Mesodermal cell (in vitro differentiated cells): ENCODE measurements at regions not wholly inside any gene's neighbourhood (a gene's known extent, or its start where the extent isn't known, plus 50 kb on each side); places are given as distances from the start of the nearest gene placed in this dataset.

Source experiments
- H3K27ac ChIP-seq: 2 replicates; pipeline ENCODE4 v1.7.0; 2013; ENCODE audit warnings: mild to moderate bottlenecking, low read depth, low read length, moderate library complexity; ENCODE audit not compliant: severe bottlenecking
- H3K36me3 ChIP-seq: 2 replicates; pipeline ENCODE4 v1.7.1; 2013; ENCODE audit warnings: mild to moderate bottlenecking, low read length, moderate library complexity; ENCODE audit not compliant: control insufficient read depth, insufficient read depth
- H3K4me1 ChIP-seq: one replicate; pipeline ENCODE4 v1.7.1; 2013; ENCODE audit warnings: mild to moderate bottlenecking, low read length; ENCODE audit not compliant: insufficient read depth, control insufficient read depth, poor library complexity, severe bottlenecking
- H3K4me3 ChIP-seq: 2 replicates; pipeline ENCODE4 v1.7.0; 2013; ENCODE audit warnings: low read length, control low read depth, mild to moderate bottlenecking; ENCODE audit not compliant: insufficient read depth, poor library complexity, severe bottlenecking; ENCODE audit errors: extremely low read depth
- H3K9me3 ChIP-seq: 2 replicates; pipeline ENCODE4 v1.7.1; 2013; ENCODE audit warnings: mild to moderate bottlenecking, low read length, moderate library complexity; ENCODE audit not compliant: control insufficient read depth
- WGBS, 2 experiments: methylation state at CpG; one replicate each; pipeline ENCODE4 v1.1.5; 2013; ENCODE audit warnings: missing lambda C conversion rate in 2 of 2; ENCODE audit not compliant: insufficient coverage in 2 of 2; 5-methylcytosine and 5-hydroxymethylcytosine counted together

DNA sequence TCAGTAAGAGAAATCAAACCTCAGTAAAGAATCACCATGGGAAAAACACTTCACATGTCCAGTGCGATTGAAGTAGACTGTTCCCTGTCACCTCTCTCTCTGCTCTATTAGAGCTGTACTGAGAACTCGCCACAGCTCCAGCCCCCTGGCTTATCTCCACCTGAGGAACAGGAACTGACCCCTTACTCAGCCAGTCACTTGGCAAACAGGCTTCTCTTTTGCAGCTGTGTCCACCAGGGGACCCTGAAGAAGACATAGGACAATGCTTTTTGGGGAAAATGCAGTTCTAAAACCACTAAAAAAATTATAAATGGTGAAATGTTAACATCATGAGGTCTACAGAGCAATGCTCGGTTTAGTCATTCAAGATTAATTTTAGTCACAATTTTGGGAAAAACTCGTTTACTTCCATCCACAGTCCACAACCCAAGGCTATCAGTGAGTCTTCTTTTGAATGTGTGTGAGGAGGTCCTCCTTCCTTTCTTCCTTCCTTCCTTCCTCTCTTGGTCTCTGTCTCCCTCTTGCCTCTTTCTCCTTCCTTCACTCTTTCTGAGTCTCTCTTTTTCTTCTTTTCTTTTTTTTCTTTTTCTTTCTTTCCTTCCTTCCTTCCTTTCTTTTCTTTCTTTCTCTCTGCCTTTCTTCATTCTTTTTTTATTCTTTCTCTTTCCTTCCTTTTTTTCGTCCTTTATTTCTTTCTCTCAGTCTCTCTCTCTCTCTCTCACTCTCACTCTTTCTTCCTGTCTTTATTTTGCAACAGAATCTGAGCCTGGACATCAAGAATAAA is 1189.5 kb upstream of the TMEM132C start:
- Histone ChIP-seq H3K4me3 (no peak overlapping the region), H3K9me3 (no peaks in the 10 kb centered on the region), H3K36me3 (no peaks in the 10 kb centered on the region), H3K27ac (no peak overlapping the region), H3K4me1 (no peaks in the 10 kb centered on the region)
- 73 to 86% methylated on average over 2 of the region's 5 CpGs for WGBS, 2 experiments

DNA sequence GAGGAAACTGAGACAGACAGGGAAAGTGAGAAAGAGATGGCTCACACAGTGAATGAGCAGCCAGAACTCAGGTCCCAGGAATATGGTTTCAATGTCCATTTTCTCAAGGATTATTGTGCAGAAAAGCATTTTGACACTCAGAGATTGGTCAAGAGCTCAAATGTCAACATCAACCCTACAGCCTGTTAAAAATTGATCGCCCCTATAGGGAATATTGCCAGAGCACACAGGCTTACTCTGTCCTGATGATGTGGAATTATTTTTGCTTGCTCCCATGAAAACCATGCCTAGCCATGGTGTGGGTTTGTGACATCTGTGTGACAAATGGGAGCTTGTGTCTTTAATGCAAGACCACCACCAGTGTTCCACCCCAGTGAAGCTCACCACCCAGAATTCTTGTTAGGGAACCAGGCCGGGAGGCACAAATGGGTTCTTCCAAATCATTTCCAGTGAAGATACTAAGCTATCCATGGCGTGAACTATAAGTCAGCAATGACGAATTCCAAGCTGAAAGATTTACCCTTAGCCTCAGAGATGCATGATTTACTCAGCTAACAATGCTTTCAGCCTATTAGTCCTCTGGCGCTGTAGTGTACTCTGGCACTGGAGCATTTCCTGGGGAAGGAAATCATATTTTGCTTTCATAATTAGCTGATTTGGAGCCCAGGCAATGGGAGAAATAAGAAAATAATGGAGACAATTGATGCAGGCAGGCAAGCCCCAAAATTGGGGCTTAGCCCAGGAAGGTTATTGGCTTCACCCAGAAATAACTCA is 1188.2 kb upstream of the TMEM132C start:
- Histone ChIP-seq H3K4me1 (no peaks in the 10 kb centered on the region), H3K4me3 (no peak overlapping the region), H3K36me3 (no peaks in the 10 kb centered on the region), H3K9me3 (no peaks in the 10 kb centered on the region), H3K27ac (no peak overlapping the region)
- 93 to 97% methylated on average over 4 of the region's 5 CpGs for WGBS, 2 experiments

DNA sequence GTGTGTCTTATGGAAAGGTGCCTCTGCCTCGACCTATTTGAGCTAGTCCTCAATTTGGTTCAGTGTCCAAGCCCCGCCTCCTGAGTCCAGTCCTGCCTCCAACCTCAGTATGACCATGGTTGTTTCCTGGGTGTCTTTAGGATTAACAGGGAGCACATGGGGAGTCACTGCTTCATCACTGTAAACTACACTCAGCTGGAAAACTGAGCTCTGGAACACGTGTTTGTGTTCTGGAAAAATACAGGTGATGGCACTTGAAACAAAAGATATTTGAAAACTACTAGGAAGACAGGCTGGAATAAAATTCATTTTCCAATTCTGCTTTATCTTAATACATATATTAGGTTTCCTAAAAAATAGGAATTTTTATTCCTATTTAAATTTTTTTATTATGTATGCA is 1187.3 kb upstream of the TMEM132C start:
- no peaks in the 10 kb centered on the region for H3K4me1 ChIP-seq
- H3K36me3 ChIP-seq, result no peaks in the 10 kb centered on the region
- no peak overlapping the region for H3K27ac ChIP-seq
- 60% methylated on average over 2 of the region's 3 CpGs; no CpG with 5 or more reads in 1 of the 2 experiments for WGBS, 2 experiments
- H3K9me3 ChIP-seq, result no peaks in the 10 kb centered on the region
- no peak overlapping the region for H3K4me3 ChIP-seq

DNA sequence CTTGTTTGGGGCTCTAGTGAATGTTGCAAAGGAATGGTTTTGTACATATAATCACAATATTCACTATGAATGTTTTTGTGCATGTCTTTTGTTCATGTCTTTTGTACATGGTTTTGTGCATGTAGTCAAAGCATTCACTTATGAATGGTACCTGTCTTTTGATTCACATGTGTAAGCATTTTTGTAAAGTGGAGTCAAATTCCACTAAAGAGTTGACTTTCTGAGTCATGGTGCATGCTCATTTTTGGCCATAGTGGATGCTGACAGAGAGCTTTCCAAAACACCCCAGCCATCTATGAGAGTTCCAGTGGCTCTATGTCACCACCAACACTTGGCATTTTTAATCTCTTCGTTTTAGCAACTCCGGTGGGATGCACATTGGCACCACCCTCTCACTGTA is 1185.9 kb upstream of the TMEM132C start:
- H3K27ac ChIP-seq, result no peak overlapping the region
- 92 to 95% methylated on average over 2 of the region's 2 CpGs for WGBS, 2 experiments
- H3K4me1 ChIP-seq, result no peaks in the 10 kb centered on the region
- no peak overlapping the region for H3K4me3 ChIP-seq
- H3K36me3 ChIP-seq, result no peaks in the 10 kb centered on the region
- no peaks in the 10 kb centered on the region for H3K9me3 ChIP-seq

DNA sequence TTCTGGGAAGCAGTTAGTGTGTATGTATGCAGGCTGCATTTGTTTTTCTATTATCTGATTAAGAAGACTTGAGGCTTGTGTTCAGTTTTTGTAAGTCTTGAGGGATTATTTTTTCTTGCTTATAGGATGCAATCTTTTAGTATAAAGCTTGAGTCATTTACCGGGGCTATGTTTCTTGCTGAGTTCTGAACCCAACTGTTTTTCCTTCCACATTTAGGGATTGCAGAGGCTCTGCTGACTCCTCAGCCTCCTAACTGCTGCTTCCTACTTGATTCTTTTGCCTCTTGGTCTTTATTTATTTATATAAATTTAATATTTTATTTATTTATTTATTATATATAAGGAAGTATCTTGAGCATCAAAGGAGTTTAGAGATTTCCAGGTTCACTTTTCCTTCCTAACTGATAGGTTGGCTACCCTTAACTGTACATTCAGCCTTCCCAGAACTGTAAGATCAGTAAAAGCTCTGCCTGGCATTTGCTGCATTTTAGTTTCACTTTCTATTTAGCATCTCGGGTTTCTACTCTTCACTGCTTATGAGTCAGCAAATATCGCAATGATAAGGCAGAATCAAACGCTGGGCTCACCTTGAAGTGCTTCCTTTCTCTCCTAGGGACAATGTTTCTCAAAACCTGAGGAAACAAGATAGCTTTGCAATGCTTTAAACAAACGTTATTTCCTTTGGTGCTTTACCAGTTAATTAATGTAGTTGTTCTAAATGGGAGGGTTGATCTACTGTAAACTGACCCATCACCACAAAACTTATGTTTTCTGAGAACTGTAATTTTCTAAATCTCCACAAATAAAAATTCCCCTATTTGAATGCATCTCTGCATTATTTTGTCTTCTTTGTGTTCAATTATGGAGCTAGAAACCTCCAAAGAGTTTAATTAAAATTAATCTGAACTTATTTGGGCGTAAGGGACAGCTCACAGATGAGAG is 1183.7 kb upstream of the TMEM132C start:
- Histone ChIP-seq H3K4me3 (no peak overlapping the region), H3K27ac (no peak overlapping the region), H3K4me1 (no peaks in the 10 kb centered on the region), H3K9me3 (no peaks in the 10 kb centered on the region), H3K36me3 (no peaks in the 10 kb centered on the region)
- WGBS, 2 experiments, result 19 to 46% methylated on average over 3 to 4 of the region's 6 CpGs

DNA sequence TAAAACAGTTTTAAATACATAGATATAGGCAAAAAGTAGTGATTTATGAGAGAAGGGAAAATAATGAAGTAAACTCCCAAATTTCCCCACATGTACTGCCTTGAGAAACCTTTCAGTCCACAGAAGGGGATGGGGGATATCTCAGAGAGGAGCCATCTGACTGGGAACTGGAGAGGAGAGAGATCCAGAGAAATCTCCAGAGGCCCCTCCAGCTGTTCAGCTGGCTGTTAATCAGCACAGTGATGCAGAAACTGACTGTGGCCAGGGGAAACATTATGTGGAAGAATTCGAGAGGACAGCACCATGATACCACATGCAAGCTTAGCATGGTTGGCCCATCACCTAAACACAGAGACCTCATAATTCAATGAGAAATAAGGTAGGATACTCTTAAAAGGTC is 1165.9 kb upstream of the TMEM132C start:
- Histone ChIP-seq H3K9me3 (no peaks in the 10 kb centered on the region), H3K4me3 (no peak overlapping the region), H3K27ac (no peak overlapping the region), H3K4me1 (no peaks in the 10 kb centered on the region), H3K36me3 (no peaks in the 10 kb centered on the region)
- WGBS, 2 experiments, result no CpG with 5 or more reads among the region's 1 CpG

DNA sequence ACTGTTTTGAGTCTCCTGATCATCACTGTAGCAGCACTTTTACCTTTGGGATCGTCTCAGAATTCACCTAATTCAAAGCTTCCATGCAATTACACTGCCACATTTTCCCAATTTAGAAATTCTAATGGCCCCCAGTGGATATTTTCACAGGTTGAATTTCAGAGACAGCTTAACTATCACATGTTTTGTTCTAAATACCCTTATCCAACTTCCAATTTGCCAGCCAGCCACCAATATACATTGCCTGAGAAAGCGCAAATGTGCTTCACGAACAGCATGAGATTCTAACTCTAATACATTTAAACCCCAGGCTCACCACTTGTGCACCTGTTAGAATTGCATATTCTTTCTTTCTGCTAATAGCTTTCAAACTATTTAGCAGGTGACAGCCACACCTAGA is 1160.9 kb upstream of the TMEM132C start:
- H3K27ac ChIP-seq, result no peak overlapping the region
- no peaks in the 10 kb centered on the region for H3K4me1 ChIP-seq
- 81 to 86% methylated on average over 3 of the region's 3 CpGs for WGBS, 2 experiments
- no peaks in the 10 kb centered on the region for H3K9me3 ChIP-seq
- H3K36me3 ChIP-seq, result no peaks in the 10 kb centered on the region
- H3K4me3 ChIP-seq, result no peak overlapping the region

DNA sequence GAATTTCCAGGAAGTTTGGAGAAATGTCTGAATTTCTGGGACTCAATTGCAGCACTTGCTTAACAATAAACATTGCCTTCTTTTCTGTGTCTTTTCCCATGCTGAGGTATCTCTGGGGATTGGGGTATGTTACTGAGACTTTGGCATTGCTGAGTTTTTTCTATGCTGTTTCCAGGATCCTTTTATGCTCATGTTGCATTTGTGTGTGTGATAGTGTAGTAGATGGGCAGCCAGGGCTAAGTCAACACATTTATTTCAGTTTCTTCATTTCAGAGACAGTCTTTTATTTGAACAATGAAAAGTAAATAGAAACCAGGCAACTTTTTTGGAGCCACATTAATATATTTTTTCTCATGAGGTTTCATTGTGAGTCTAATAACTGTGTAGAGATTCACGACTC is 1160.3 kb upstream of the TMEM132C start:
- Histone ChIP-seq H3K9me3 (no peaks in the 10 kb centered on the region), H3K4me1 (no peaks in the 10 kb centered on the region), H3K4me3 (no peak overlapping the region), H3K36me3 (no peaks in the 10 kb centered on the region), H3K27ac (no peak overlapping the region)
- 67 to 88% methylated on average over 1 of the region's 1 CpG for WGBS, 2 experiments

DNA sequence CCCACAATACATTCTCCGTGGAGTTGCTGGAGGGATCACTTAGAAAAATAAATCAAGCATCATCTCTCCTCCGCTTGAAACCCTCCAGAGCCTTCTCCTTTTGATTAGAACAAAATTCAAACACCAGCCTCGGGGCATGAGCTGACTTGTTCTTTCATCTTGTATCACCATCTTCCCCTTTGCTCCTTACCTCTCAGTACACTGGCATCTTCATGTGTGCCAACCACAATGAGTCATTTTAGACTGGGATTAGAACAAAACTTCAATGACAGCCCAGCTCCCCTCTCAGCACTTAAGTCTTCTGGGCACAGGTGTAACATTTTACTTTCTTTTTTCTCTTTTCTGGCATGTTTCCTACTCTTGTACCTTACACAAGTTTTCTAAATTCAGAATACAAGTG is 1159.2 kb upstream of the TMEM132C start:
- Histone ChIP-seq H3K9me3 (no peaks in the 10 kb centered on the region), H3K4me1 (no peaks in the 10 kb centered on the region), H3K36me3 (no peaks in the 10 kb centered on the region), H3K4me3 (no peak overlapping the region), H3K27ac (no peak overlapping the region)
- 92 to 93% methylated on average over 3 of the region's 3 CpGs for WGBS, 2 experiments

DNA sequence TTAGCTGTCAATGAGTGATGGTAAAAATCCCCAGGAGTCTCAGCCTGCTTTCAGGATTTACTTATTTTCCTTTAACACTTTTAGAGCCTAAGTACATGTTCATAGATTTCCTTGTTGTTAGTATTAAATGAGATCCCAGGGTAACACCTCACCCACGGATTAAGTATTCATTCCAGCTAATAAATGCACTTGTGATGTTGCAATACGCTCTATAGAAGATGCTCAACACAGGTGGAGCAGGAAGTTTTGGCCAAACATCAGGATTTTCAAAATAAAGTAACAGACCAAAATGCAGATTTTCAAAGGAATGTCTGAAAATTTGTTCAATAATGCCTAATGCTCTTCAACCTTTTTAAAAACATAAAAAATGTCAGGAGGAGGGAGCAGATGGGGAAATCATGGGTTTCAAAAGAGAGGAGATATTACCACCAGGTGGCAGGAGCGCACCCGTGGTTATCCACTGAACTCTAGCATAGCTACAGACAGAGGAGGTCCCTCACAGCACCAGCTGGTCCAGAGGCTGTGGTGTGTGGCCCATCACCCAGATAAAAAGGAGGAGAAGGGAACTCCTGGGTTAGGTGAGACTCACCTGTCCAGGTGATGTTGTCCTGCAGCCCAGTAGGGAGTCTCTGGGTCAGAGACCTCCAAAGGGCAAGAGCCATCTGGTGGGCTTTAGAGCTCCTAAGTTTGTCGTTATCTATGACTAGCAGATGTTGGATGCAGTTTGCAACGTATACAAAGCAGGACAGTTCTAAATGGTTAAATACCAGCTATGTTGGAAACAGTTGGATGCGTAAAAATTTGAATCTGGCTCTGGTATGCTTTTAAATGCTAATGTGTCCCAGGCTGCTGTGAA is 1158.4 kb upstream of the TMEM132C start:
- Histone ChIP-seq H3K4me1 (no peaks in the 10 kb centered on the region), H3K36me3 (no peaks in the 10 kb centered on the region), H3K27ac (no peak overlapping the region), H3K4me3 (no peak overlapping the region), H3K9me3 (no peaks in the 10 kb centered on the region)
- 50 to 53% methylated on average over 6 to 7 of the region's 7 CpGs for WGBS, 2 experiments
